ENCODE measurements at regions not wholly inside any gene's neighbourhood (a gene's known extent, or its start where the extent isn't known, plus 50 kb on each side); places are given as distances from the start of the nearest gene placed in this dataset.

GRCh38 chr2:192854031-192854430, 659.3 kb upstream of the TMEFF2 start:
- Histone ChIP-seq H2BK15ac (ENCODE audit: low read length) (no peak overlapping the region), H2BK5ac (ENCODE audit: low read depth, low read length) (no peak overlapping the region), H2BK20ac (ENCODE audit: low read length) (no peak overlapping the region), H2AFZ (ENCODE audit: low read length) (no peak overlapping the region), H3K79me1 (ENCODE audit: low read depth, low read length) (no peaks in the 10 kb centered on the region), H2BK12ac (ENCODE audit: low read depth, low read length) (no peak overlapping the region), H3K27ac (ENCODE audit: low read depth, low read length) (no peak overlapping the region), H3K4me3 (ENCODE audit: extremely low read depth in 1 of 4, insufficient read depth in 2 of 4, low read depth in 3 of 4, low read length in 4 of 4) (no peak overlapping the region), H3K23ac (ENCODE audit: insufficient read length) (no peak overlapping the region), H3K4me1 (replicated peaks in 1 of 4; ENCODE audit: control insufficient read depth in 3 of 4, insufficient read depth in 4 of 4, low read length in 3 of 4) (no peaks in the 10 kb centered on the region), H3K9ac (replicated peaks in 1 of 4; ENCODE audit: extremely low read depth in 1 of 4, low read depth in 3 of 4, low read length in 3 of 4) (no peak overlapping the region), H3K36me3 (ENCODE audit: control insufficient read depth in 2 of 4, insufficient read depth in 4 of 4, low read length in 3 of 4) (no peaks in the 10 kb centered on the region), H4K8ac (ENCODE audit: extremely low read depth, insufficient read depth, low read length) (no peak overlapping the region), H3K23me2 (ENCODE audit: low read depth, low read length) (no peaks in the 10 kb centered on the region), H3K4me2 (ENCODE audit: insufficient read depth in 1 of 2, low read depth in 2 of 2, low read length in 2 of 2) (no peak overlapping the region), H3K14ac (ENCODE audit: insufficient read length) (no peak overlapping the region), H3K27me3 (replicated peaks in 1 of 4; ENCODE audit: control insufficient read depth in 3 of 4, extremely low read depth in 1 of 4, insufficient read depth in 3 of 4, low read length in 3 of 4) (no peaks in the 10 kb centered on the region), H2BK120ac (replicated peaks; ENCODE audit: low read depth, low read length) (no peak overlapping the region), H4K91ac (replicated peaks; ENCODE audit: insufficient read length, low read length) (no peak overlapping the region), H3K56ac (replicated peaks; ENCODE audit: insufficient read length, low read depth, low read length) (no peak overlapping the region), H3K18ac (ENCODE audit: extremely low read depth, low read length) (no peak overlapping the region), H3K79me2 (ENCODE audit: control insufficient read depth in 1 of 2, insufficient read depth in 2 of 2, low read length in 2 of 2) (no peaks in the 10 kb centered on the region), H3K9me3 (ENCODE audit: insufficient read depth in 2 of 2, low read depth in 1 of 2, low read length in 1 of 2) (no peaks in the 10 kb centered on the region), H4K5ac (ENCODE audit: insufficient read length, low read depth, low read length) (no peak overlapping the region), H3K4ac (replicated peaks; ENCODE audit: insufficient read length, low read depth, low read length) (no peak overlapping the region), H2AK5ac (ENCODE audit: low read depth, low read length) (no peak overlapping the region), H4K20me1 (replicated peaks in 1 of 2; ENCODE audit: control insufficient read depth in 1 of 2, insufficient read depth in 2 of 2, low read length in 2 of 2) (no peaks in the 10 kb centered on the region)
- ChIA-PET POLR2A (ENCODE audit: partially characterized antibody) (no interaction called here), CTCF (ENCODE audit: partially characterized antibody) (no interaction called here)
- whole genome bisulfite sequencing, 2 experiments (ENCODE audit: extremely low coverage in 1 of 2, insufficient coverage in 1 of 2, insufficient read length in 1 of 2, insufficient replicate concordance in 2 of 2, low coverage in 1 of 2, low lambda C conversion rate in 2 of 2, missing lambda C conversion rate in 1 of 2), result 89% methylated on average over 3 of the region's 3 CpGs; no CpG with 5 or more reads in 1 of the 2 experiments
- FAIRE-seq (no peak), DNase-seq (ENCODE audit: low read depth in 1 of 2, low spot score in 2 of 2) (no peak)
- no peak for TF ChIP-seq SIRT6 (IDR thresholded peaks at IDR 0.05; ENCODE audit: low read length)
- no peak for TF ChIP-seq CHD1 (IDR thresholded peaks at IDR 0.05; ENCODE audit: low read depth, low read length)
- TF ChIP-seq ATF3 (IDR thresholded peaks at IDR 0.05; ENCODE audit: insufficient read depth, low read depth, low read length), result no peak
- TF ChIP-seq YY1 (IDR thresholded peaks at IDR 0.05; ENCODE audit: low read depth, low read length), result no peak
- no peak for TF ChIP-seq TBP (IDR thresholded peaks at IDR 0.05; ENCODE audit: low read depth, low read length)
- no peak for TF ChIP-seq FOSL1 (IDR thresholded peaks at IDR 0.05; ENCODE audit: insufficient read depth, low read depth, low read length)
- TF ChIP-seq TCF12 (IDR thresholded peaks at IDR 0.05; ENCODE audit: low read depth, low read length), result no peak
